ENCODE measurements at regions not wholly inside any gene's neighbourhood (a gene's known extent, or its start where the extent isn't known, plus 50 kb on each side); places are given as distances from the start of the nearest gene placed in this dataset.

GRCh38 chr6:84442208-84442607, 214.8 kb upstream of the CEP162 start:
- TF ChIP-seq CTCF (IDR thresholded peaks at IDR 0.05) (no peak), EZH2phosphoT487 (IDR thresholded peaks at IDR 0.05) (no peak)

All from neural progenitor cell (in vitro differentiated cells).